SK-N-SH treated with all-trans-retinoic acid at 6 μM for 48 hours (cell line): ENCODE measurements at regions not wholly inside any gene's neighbourhood (a gene's known extent, or its start where the extent isn't known, plus 50 kb on each side); places are given as distances from the start of the nearest gene placed in this dataset.
"Not testable (repeated sequence)": the region's sequence is repeated elsewhere in the genome, so short reads cannot be mapped to it uniquely, and the experiment has no call there.

Experiments
- ATAC-seq: fragments of 200-7000 bp; cut with Tn5 transposase; 3 replicates; pipeline ENCODE4 v1.9.1; 2020; ENCODE audit warnings: mild to moderate bottlenecking, moderate library complexity
- ARNTL ChIP-seq: fragments of 450-650 bp; formaldehyde crosslinking; IDR thresholded peaks from 2 replicates; pipeline ENCODE4 v1.5.0; 2020; ENCODE audit warnings: low read depth, mild to moderate bottlenecking, moderate library complexity, borderline replicate concordance
- BACH2 ChIP-seq: fragments of 250-450 bp; sonication (Bioruptor Pico); IDR thresholded peaks from 2 replicates; pipeline ENCODE4 v1.9.0; 2021; ENCODE audit warnings: mild to moderate bottlenecking, borderline replicate concordance
- CSDC2 ChIP-seq: fragments of 250-450 bp; sonication (Bioruptor Pico); IDR thresholded peaks from 2 replicates; pipeline ENCODE4 v1.5.0; 2020; ENCODE audit warnings: mild to moderate bottlenecking, moderate library complexity
- ESRRG ChIP-seq: fragments of 250-450 bp; sonication (Bioruptor Pico); IDR thresholded peaks from 2 replicates; pipeline ENCODE4 v1.6.1; 2021; ENCODE audit warnings: mild to moderate bottlenecking
- GLIS3 ChIP-seq: fragments of 250-450 bp; sonication (Bioruptor Pico); IDR thresholded peaks from 2 replicates; pipeline ENCODE4 v1.5.0; 2020; ENCODE audit warnings: mild to moderate bottlenecking, moderate library complexity
- PPARA ChIP-seq: fragments of 250-450 bp; sonication (Bioruptor Pico); IDR thresholded peaks from 2 replicates; pipeline ENCODE4 v1.5.0; 2020; ENCODE audit warnings: mild to moderate bottlenecking, borderline replicate concordance
- RARB ChIP-seq: fragments of 250-450 bp; sonication (Bioruptor Pico); IDR thresholded peaks from 2 replicates; pipeline ENCODE4 v1.8.0; 2021; ENCODE audit warnings: mild to moderate bottlenecking, moderate library complexity
- SNAI2 ChIP-seq: fragments of 250-450 bp; sonication (Bioruptor Pico); IDR thresholded peaks from 2 replicates; pipeline ENCODE4 v1.5.0; 2020; ENCODE audit warnings: mild to moderate bottlenecking, moderate library complexity
- TF ChIP-seq, protein P1 (sequence below): fragments of 250-450 bp; sonication (Bioruptor Pico); IDR thresholded peaks from 2 replicates; pipeline ENCODE4 v1.5.1; 2021; ENCODE audit warnings: mild to moderate bottlenecking, moderate library complexity
- TF ChIP-seq, protein P2 (sequence below): fragments of 250-450 bp; sonication (Bioruptor Pico); IDR thresholded peaks from 2 replicates; pipeline ENCODE4 v1.5.1; 2020; ENCODE audit warnings: low read depth, mild to moderate bottlenecking, moderate library complexity

DNA sequence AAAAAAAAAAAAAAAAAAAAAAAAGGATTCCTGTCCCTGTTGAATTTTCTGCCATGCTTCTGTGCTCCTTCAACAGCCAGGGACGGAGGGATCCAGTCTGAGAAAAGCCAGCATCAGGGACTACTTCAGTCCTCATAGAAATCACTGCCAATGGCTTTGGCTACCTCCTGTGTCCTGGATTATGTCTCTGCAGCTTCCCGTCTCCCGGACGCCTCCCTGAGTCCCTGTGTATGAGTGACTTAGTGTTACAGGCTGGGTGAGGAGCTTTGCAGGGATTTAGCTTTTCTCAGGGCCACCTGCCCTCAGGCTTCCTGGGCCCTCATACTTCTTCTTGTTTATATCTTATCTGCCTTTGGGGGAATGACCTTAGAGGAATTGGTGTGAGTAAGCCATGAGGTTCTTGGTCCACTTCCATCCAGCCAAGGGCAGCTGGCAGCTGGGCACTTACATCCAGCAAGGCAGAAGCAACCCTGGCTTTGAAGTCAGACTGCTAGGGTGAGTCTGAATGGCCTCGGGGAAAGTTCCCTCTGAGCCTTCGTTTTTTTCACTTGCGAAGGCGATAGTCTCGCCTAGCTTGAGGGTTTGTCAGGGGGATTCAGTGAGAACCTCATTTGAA, 83.6 kb upstream of the CRYM start:
- not testable (repeated sequence) for ATAC-seq

DNA sequence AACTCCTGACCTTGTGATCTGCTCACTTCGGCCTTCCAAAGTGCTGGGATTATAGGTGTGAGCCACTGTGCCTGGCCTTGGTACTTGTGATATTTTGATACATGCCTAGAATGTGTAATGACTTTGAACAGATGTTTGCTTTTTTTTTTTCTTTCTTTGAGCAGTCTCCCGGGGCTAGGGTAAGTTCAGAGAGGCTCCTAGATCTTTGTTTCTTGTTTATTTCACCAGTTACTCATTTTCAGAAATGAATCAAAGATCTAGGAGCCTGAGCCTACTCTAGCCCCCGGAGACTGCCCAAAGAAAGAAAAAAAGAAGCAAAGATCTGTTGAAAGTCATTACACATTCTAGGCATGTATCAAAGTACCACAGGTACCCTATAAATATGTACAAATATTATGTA, 83.0 kb upstream of the CRYM start:
- not testable (repeated sequence) for ATAC-seq

DNA sequence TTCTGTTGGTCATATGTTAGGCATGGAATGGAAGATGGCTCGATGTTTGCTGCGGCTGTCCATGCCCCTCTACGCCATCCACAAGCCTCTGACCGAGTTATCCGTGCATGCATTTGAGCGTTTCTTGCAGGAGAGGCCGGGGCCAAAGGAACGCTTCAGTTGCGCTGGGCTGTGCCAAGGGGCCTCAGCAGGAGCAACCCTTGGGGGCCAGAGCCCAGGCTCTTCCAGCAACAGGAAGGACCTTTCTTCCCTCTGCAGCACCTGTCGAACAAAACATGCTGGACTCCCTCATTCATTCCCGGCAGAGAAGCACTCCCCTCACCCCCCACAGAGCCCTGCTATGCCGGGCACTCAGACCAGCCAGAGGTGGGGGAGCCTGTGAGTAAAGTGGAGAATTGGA, 81.4 kb upstream of the CRYM start:
- ATAC-seq, result not testable (repeated sequence)

DNA sequence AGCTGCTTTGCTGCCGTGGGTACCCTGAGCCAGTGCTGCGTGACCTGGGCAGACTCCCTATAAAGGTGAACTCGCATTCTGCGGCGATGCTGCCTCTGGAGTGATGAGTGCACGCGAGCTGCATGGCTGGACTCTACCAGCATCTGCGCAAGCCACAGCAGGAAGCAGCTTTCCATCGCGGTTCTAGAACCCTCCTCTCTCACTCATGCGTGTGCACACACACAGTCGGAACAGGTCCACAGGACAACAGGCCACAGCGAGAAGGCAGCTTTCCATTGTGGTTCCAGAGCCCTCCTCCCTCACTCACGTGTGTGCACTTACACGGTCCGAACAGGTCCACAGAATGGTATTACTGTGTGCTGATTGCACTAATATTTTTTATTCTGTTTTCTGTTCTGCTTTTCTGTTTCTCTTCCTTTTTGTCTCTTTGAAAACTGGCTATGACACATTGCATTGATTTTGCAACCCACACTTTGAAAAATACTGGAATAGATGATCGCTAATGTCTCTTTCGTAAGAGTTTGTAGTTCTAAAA, 80.2 kb upstream of the CRYM start:
- ATAC-seq, result not testable (repeated sequence)

DNA sequence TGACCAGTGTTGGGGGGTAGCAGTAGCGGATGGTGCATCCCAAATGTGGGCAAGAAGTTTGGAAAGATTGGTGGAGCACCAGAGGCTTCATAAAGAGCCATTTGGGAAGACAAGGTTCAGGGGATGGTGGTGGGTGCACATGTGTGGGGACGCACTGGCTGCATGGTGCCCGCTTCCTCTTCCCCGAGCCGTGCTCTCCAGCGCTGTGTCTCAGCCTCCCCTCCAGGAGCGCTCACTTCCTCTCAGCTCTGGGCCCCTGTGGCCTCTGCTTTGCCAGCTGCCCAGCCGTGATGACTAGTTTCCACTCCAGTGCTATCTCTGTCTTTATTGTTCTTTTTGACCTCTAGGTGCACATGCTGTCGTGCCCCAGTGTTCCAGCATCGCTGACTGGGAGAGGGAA, 78.2 kb upstream of the CRYM start:
- not testable (repeated sequence) for ATAC-seq

DNA sequence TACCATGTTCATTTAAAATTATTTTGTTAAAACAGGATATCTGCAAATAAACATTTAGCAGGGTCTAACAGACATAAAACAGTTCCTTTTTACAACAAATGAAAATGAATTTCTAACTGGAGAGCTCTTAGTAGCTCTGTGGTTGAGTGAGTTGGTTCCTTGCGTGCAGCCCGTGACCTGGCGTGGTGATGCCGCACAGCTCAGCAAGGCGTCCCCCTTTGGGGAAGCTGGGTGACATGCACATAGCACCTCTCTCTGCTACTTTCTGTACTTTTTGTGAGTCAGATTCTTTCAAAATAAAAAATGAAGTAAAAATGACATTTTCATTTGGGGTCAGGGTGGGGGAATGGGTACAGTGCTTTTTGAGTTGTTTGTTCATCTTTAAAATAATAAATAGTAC, 73.3 kb upstream of the CRYM start:
- ATAC-seq, result not testable (repeated sequence)

DNA sequence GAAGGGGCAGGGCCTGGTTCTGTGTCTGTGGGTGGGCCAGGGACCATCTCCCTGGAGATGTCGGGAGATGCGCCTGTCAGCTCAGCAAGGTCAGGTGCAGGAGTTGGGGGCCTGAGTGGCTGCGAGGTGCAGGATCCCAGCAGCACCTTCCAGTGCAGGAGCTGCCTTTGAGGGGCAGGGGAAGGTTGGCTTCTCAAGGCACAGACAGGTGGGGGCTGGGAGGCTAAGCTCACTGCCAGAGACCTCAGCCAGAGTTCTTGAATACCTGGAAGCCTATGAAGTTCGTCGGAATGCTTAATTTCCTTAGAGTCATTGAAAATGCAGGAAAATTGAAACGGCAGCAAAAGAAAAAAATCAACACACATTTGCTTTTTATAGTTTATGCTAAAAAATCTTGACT, 72.8 kb upstream of the CRYM start:
- ATAC-seq, result not testable (repeated sequence)

DNA sequence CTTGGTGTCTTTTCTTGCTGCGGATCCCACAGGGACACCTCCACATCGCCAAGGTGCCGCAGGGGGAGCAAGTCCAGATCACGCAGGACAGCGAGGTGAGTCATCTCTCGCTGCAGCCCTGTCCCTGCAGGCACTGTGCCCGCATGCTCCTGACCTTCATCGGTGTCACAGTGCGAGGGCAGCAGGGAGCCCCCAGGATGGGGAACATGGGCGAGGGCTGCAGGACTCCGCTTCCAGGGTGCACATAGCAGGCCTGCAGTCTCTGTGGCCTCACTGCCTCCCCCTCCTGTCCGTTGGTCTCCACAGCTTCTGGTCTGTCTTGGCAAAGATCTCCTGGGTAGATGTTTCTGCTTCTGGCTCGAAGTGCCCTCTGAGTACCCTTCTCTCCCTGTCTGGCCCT, 71.2 kb upstream of the CRYM start:
- not testable (repeated sequence) for ATAC-seq

DNA sequence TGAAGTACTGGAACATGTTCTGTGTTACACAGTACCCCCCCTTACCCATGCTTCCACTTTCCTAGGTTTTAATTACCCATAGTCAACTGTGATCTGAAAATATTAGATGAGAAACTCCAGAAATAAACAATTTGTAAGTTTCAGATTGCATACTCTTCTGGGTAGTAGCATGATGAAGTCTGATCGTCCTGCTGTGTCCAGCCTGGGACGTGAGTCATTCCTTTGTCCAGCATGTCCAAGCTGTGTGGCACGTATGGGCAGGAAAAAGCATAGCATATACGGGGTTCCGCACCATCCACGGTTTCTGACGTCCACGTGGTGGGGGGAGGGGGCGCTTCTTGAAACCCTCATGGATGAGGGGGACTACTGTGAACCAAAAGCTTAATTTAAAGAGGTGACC, 70.7 kb upstream of the CRYM start:
- not testable (repeated sequence) for ATAC-seq

DNA sequence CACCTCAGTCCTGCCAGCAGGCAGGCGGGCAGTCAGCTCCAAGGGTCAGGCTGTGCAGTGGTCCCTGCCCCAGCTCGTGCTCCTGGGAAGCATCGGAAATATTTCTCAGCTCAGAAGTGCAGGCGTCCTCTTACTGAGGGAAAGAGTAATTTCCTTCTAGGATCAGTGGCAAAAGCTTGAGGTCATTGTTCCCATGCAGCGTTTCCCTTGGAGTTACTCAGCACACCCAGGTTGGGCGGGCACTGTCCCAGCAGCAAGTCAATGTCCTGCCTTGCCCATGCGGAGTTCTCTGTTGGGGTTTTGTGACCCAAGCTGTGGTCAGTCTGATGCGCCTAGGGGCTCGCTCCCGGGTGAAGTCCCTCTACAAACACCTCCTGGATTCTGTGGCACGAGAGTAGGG, 69.4 kb upstream of the CRYM start:
- not testable (repeated sequence) for ATAC-seq

DNA sequence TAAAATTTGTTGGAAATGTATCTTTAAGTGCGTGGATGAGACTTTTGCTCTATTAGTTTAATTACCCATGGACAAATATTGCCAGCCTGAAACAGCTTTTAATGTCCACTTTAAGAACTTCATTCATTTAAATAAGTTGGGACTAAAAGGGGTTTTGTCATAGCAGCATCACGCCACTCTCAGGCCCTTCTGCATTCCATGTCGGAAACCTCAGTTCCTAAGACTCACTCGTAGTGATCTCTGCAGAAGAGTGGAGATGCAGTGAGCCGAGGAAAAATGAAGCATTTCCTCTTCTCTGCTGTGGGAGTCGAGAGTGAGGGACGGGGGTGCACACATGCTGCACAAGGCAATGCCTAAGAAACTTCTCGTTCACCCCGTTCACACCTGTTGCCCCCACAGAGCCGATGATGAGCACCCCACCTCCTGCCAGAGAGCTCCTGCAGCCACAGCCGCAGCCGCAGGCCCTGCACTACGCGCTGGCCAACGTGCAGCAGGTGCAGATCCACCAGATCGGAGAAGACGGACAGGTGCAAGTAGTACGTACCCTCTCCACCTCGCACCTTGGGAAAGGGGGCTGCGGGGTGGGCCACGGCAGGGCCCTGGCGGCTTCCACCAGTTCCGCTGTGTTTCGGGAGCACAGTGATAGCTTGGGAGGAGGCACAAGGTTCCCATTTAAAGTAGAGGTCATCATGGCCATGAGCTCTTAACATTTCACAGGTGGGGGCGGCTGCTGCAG, 68.8 kb upstream of the CRYM start:
- not testable (repeated sequence) for ATAC-seq

DNA sequence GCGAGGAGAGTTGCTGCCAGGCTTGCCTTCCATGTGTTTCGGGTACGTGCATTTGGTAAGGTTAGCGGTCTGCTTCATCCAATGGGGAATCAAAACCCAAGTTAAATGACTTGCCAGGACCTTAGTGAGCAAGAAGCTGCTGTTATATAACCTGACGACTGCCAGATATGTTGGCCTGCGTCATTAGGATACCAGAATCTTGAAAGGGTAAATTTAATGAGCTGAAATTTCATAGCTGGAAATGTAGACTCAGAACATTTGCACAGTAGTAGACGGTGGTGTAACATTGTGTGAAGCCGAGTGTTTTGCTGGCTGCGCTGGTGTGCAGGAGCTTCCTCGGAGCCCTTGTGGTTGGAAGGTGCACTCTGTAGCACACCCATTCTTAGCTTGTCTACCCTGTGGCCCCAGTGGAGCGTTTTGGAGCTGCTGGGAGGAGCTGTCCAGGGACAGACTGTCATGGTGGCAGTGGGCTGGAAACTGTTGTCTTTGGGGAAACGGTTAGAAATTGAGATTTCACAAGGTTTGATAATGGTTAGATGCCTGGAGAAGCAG, 66.3 kb upstream of the CRYM start:
- not testable (repeated sequence) for ATAC-seq

DNA sequence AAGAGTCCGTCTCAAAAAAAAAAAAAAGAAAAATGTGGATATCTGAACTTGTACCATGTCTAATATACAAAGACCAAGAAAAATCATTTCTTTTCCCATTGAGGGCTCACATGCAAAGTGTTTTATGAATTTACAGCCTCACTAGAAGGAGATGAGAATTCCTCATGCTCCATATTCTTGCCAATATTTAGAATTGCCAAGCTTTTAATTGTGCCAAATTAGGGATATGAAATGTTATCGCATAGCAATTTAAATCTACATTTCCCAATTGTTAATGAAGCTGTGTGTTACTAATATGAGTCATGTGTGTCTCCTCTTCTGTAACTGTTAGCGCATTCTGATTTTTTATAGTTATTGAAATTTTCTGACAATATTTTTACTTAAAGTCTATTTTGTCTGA, 63.0 kb upstream of the CRYM start:
- TF ChIP-seq SNAI2 (CRISPR knock-in tag) (no peak), RARB (CRISPR knock-in tag) (no peak), PPARA (no peak), ARNTL (CRISPR knock-in tag) (no peak)
- TF ChIP-seq, protein P1, sequence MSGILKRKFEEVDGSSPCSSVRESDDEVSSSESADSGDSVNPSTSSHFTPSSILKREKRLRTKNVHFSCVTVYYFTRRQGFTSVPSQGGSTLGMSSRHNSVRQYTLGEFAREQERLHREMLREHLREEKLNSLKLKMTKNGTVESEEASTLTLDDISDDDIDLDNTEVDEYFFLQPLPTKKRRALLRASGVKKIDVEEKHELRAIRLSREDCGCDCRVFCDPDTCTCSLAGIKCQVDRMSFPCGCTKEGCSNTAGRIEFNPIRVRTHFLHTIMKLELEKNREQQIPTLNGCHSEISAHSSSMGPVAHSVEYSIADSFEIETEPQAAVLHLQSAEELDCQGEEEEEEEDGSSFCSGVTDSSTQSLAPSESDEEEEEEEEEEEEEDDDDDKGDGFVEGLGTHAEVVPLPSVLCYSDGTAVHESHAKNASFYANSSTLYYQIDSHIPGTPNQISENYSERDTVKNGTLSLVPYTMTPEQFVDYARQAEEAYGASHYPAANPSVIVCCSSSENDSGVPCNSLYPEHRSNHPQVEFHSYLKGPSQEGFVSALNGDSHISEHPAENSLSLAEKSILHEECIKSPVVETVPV (CRISPR knock-in tag), result no peak
- ATAC-seq, result no peak

DNA sequence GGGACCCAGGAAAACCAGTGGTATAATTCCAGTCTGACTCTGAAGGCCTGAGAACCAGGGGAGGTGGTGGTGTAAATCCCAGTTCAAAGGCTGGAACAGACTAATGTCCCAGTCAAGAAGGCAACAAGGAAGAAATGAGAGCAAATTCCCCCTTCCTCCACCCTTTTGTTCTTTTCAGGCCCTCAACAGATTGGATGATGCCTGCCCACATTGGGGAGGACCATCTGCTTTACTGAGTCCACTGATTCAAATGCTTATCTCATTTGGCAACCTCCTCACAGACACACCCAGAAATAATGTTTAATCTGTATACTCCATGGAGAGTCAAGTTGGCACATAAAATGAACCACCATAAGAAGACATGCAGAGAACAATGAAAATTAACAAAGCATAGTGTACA, 61.9 kb upstream of the CRYM start:
- ATAC-seq, result no peak
- TF ChIP-seq, protein P2, sequence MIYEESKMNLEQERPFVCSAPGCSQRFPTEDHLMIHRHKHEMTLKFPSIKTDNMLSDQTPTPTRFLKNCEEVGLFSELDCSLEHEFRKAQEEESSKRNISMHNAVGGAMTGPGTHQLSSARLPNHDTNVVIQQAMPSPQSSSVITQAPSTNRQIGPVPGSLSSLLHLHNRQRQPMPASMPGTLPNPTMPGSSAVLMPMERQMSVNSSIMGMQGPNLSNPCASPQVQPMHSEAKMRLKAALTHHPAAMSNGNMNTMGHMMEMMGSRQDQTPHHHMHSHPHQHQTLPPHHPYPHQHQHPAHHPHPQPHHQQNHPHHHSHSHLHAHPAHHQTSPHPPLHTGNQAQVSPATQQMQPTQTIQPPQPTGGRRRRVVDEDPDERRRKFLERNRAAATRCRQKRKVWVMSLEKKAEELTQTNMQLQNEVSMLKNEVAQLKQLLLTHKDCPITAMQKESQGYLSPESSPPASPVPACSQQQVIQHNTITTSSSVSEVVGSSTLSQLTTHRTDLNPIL, result no peak
- TF ChIP-seq, protein P1 (CRISPR knock-in tag), result no peak
- no peak for TF ChIP-seq GLIS3 (CRISPR knock-in tag)
- no peak for TF ChIP-seq BACH2 (CRISPR knock-in tag)
- no peak for TF ChIP-seq ARNTL (CRISPR knock-in tag)
- no peak for TF ChIP-seq CSDC2
- TF ChIP-seq ESRRG (CRISPR knock-in tag), result no peak
- TF ChIP-seq SNAI2 (CRISPR knock-in tag), result no peak
